HG03045 (cell line): ENCODE measurements at regions not wholly inside any gene's neighbourhood (a gene's known extent, or its start where the extent isn't known, plus 50 kb on each side); places are given as distances from the start of the nearest gene placed in this dataset.

Experiments used
- ATAC-seq: cut with Tn5 transposase; IDR thresholded peaks from one replicate; pipeline ENCODE4 v1.9.1; 2021; ENCODE audit warnings: mild to moderate bottlenecking, moderate library complexity; ENCODE audit not compliant: unreplicated experiment

GRCh38 chr13:74973935-74974879 lies 507.8 kb downstream of the TBC1D4 start:
- ATAC-seq = no peak

- ATAC-seq = no peak
Measured at GRCh38 chr13:74969419-74969818, 512.5 kb downstream of the TBC1D4 start.

GRCh38 chr13:74966814-74967424 lies 515.0 kb downstream of the TBC1D4 start:
- no peak for ATAC-seq

GRCh38 chr13:74966275-74966674 lies 515.7 kb downstream of the TBC1D4 start:
- no peak for ATAC-seq

GRCh38 chr13:74945637-74946036 lies 536.3 kb downstream of the TBC1D4 start:
- ATAC-seq = no peak

GRCh38 chr13:74931698-74932433 lies 550.1 kb downstream of the TBC1D4 start:
- no peak for ATAC-seq

- ATAC-seq = no peak
Measured at GRCh38 chr13:74930402-74931165, 551.4 kb downstream of the TBC1D4 start.

GRCh38 chr13:74929436-74929835 lies 552.5 kb downstream of the TBC1D4 start:
- no peak for ATAC-seq

- no peak for ATAC-seq
Measured at GRCh38 chr13:74927823-74928222, 554.1 kb downstream of the TBC1D4 start.

- no peak for ATAC-seq
Measured at GRCh38 chr13:74922963-74923362, 559.0 kb downstream of the TBC1D4 start.

- ATAC-seq = no peak
Measured at GRCh38 chr13:74921326-74921725, 560.6 kb downstream of the TBC1D4 start.

- no peak for ATAC-seq
Measured at GRCh38 chr13:74920920-74921319, 561.0 kb downstream of the TBC1D4 start.

- ATAC-seq = no peak
Measured at GRCh38 chr13:74920361-74920760, 561.6 kb downstream of the TBC1D4 start.

GRCh38 chr13:74919914-74920313 lies 562.1 kb downstream of the TBC1D4 start:
- no peak for ATAC-seq

GRCh38 chr13:74912898-74913297 lies 569.1 kb downstream of the TBC1D4 start:
- no peak for ATAC-seq

- ATAC-seq = no peak
Measured at GRCh38 chr13:74910415-74910814, 571.6 kb downstream of the TBC1D4 start.

GRCh38 chr13:74907788-74908187 lies 574.2 kb downstream of the TBC1D4 start:
- no peak for ATAC-seq

GRCh38 chr13:74904556-74904955 lies 577.4 kb downstream of the TBC1D4 start:
- ATAC-seq = no peak

- no peak for ATAC-seq
Measured at GRCh38 chr13:74895042-74895796, 586.8 kb downstream of the TBC1D4 start.

GRCh38 chr13:74892096-74892495 lies 589.9 kb downstream of the TBC1D4 start:
- no peak for ATAC-seq
